OCI-LY3 (cell line): ENCODE measurements at regions not wholly inside any gene's neighbourhood (a gene's known extent, or its start where the extent isn't known, plus 50 kb on each side); places are given as distances from the start of the nearest gene placed in this dataset.

Experiments used
- EZH2phosphoT487 ChIP-seq: fragments of 200-600 bp; shearing (Covaris generic); IDR thresholded peaks from 2 replicates; pipeline ENCODE4 v1.6.1; 2018; ENCODE audit warnings: antibody characterized with exemption, mixed run types, low read depth
- TF ChIP-seq, protein P1 (sequence below): fragments of 200-600, 300-600 bp; sonication (generic); IDR thresholded peaks from 2 replicates; pipeline ENCODE4 v1.5.1; 2014; ENCODE audit warnings: antibody characterized with exemption, low read length, low read depth

DNA sequence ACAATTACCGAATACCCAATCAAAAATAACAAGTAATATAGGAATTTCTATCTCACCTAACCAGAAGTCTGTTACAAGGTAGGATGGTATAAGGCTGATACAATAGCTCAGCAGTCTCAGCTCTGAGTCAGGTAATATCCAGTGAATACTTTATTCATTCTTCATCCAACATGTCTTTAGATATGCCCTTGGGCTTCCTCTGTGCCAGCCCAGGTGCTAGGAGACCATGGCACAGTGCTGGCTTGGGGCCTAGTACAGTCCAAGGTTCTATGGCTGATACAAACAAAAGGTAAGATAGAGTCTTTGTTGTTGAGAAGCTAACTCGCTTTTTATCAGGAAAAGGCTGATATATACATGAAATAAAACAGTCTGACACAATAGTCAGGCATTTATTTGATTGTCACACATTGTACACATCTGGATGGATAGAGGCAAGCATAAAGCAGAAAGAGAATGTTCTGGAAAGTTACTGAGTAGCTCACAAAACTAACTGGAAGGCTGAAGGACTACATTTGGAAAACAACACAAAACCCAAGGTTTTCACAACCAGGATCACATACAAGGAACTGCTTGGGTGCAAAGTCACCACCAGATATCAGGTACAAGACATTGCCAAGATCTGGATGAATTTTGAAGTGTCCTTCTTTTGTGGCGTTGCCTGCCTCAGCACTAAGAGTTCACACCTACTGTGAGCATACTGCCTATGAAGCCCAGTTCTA is 110.4 kb upstream of the SCAF8 start:
- TF ChIP-seq, protein P1, sequence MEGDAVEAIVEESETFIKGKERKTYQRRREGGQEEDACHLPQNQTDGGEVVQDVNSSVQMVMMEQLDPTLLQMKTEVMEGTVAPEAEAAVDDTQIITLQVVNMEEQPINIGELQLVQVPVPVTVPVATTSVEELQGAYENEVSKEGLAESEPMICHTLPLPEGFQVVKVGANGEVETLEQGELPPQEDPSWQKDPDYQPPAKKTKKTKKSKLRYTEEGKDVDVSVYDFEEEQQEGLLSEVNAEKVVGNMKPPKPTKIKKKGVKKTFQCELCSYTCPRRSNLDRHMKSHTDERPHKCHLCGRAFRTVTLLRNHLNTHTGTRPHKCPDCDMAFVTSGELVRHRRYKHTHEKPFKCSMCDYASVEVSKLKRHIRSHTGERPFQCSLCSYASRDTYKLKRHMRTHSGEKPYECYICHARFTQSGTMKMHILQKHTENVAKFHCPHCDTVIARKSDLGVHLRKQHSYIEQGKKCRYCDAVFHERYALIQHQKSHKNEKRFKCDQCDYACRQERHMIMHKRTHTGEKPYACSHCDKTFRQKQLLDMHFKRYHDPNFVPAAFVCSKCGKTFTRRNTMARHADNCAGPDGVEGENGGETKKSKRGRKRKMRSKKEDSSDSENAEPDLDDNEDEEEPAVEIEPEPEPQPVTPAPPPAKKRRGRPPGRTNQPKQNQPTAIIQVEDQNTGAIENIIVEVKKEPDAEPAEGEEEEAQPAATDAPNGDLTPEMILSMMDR: no peak
- TF ChIP-seq EZH2phosphoT487: no peak
